ENCODE measurements at regions not wholly inside any gene's neighbourhood (a gene's known extent, or its start where the extent isn't known, plus 50 kb on each side); places are given as distances from the start of the nearest gene placed in this dataset.
A peak's percentile ranks its signal among the peaks of the same experiment; 100 is the strongest.

- Histone ChIP-seq H3F3A (replicated peaks; ENCODE audit: low read depth) (no peaks in the 10 kb centered on the region), H2AFZ (no peak overlapping the region), H3K79me2 (replicated peaks; ENCODE audit: insufficient read depth) (no peaks in the 10 kb centered on the region), H3K27ac (ENCODE audit: low read depth) (no peak overlapping the region), H3K36me3 (ENCODE audit: insufficient read depth) (no peaks in the 10 kb centered on the region), H3K4me1 (ENCODE audit: insufficient read depth) (peaks cover 35% of the 10 kb centered on the region), H4K20me1 (replicated peaks; ENCODE audit: insufficient read depth) (no peaks in the 10 kb centered on the region), H3K4me3 (no peak overlapping the region), H3K9me2 (ENCODE audit: insufficient read depth) (peaks cover 5% of the 10 kb centered on the region; the same call in 1 of the 2 replicates), H3K27me3 (ENCODE audit: insufficient read depth) (no peaks in the 10 kb centered on the region), H3K4me2 (no peak overlapping the region)
- DNase-seq (ENCODE audit: low spot score) (no peak), ATAC-seq (no peak)
- TF ChIP-seq CREB1 (CRISPR knock-in tag; IDR thresholded peaks at IDR 0.05; ENCODE audit: low read depth) (no peak), JUNB (IDR thresholded peaks at IDR 0.05; ENCODE audit: unreplicated experiment) (no peak), REST (IDR thresholded peaks at IDR 0.05; ENCODE audit: unreplicated experiment) (no peak), ZNF331 (CRISPR knock-in tag; IDR thresholded peaks at IDR 0.05; ENCODE audit: low read depth) (no peak), NANOG (IDR thresholded peaks at IDR 0.05; ENCODE audit: borderline replicate concordance) (no peak), STAT1 (IDR thresholded peaks at IDR 0.05; ENCODE audit: unreplicated experiment) (no peak), CTCF (conservative IDR thresholded peaks at IDR 0.05; ENCODE audit: low read depth in 2 of 2) (no peak)
- Mint-ChIP-seq H3K27me3 (ENCODE audit: insufficient read depth, low read depth, poor library complexity) (no peaks in the 10 kb centered on the region), H3K4me3 (no peak overlapping the region), H3K36me3 (ENCODE audit: low read depth) (no peaks in the 10 kb centered on the region), H3K4me1 (peaks cover 34% of the 10 kb centered on the region), H3K27ac (peak overlapping the region; percentile 56; the same call in 1 of the 2 replicates), H3K9me3 (no peaks in the 10 kb centered on the region)
These were observed 580.9 kb downstream of the DIPK2A start for GRCh38 chr3:144552346-144553057.

- Histone ChIP-seq H3K4me2 (no peak overlapping the region), H3K9me2 (ENCODE audit: insufficient read depth) (peaks cover 5% of the 10 kb centered on the region; the same call in 1 of the 2 replicates), H4K20me1 (replicated peaks; ENCODE audit: insufficient read depth) (no peaks in the 10 kb centered on the region), H3K4me3 (no peak overlapping the region), H3K36me3 (ENCODE audit: insufficient read depth) (no peaks in the 10 kb centered on the region), H3K4me1 (ENCODE audit: insufficient read depth) (peaks cover 27% of the 10 kb centered on the region), H3F3A (replicated peaks; ENCODE audit: low read depth) (no peaks in the 10 kb centered on the region), H2AFZ (0 out of 2 replicates have a peak overlapping the region, but pooled peaks have one; percentile 19), H3K27me3 (ENCODE audit: insufficient read depth) (no peaks in the 10 kb centered on the region), H3K27ac (ENCODE audit: low read depth) (no peak overlapping the region; the same call in 1 of the 2 replicates), H3K79me2 (replicated peaks; ENCODE audit: insufficient read depth) (no peaks in the 10 kb centered on the region)
- TF ChIP-seq CREB1 (CRISPR knock-in tag; IDR thresholded peaks at IDR 0.05; ENCODE audit: low read depth), result no peak
- TF ChIP-seq JUNB (IDR thresholded peaks at IDR 0.05; ENCODE audit: unreplicated experiment), result no peak
- no peak for TF ChIP-seq STAT1 (IDR thresholded peaks at IDR 0.05; ENCODE audit: unreplicated experiment)
- no peak for TF ChIP-seq NANOG (IDR thresholded peaks at IDR 0.05; ENCODE audit: borderline replicate concordance)
- Mint-ChIP-seq H3K4me3 (no peak overlapping the region), H3K9me3 (no peaks in the 10 kb centered on the region), H3K4me1 (peaks cover 28% of the 10 kb centered on the region), H3K27me3 (ENCODE audit: insufficient read depth, low read depth, poor library complexity) (no peaks in the 10 kb centered on the region), H3K27ac (peak overlapping the region; percentile 56; the same call in 1 of the 2 replicates), H3K36me3 (ENCODE audit: low read depth) (no peaks in the 10 kb centered on the region)
- DNase-seq (ENCODE audit: low spot score) (no peak), ATAC-seq (no peak)
These were observed 581.7 kb downstream of the DIPK2A start for GRCh38 chr3:144553301-144553700.
